WTC11 (cell line): ENCODE measurements at regions not wholly inside any gene's neighbourhood (a gene's known extent, or its start where the extent isn't known, plus 50 kb on each side); places are given as distances from the start of the nearest gene placed in this dataset.

Experiments
- ATAC-seq: fragments of 200-7000 bp; cut with Tn5 transposase; 2 replicates; pipeline ENCODE4 v1.10.0; 2021; ENCODE audit warnings: mild to moderate bottlenecking, moderate library complexity
- CTCF ChIA-PET: fragments of 300-600 bp; sonication (Branson Sonifier 250); formaldehyde crosslinking; loops from one replicate; lab custom pipeline; 2021; ENCODE audit warnings: antibody characterized with exemption; lab: Charles Lee
- POLR2A ChIA-PET: fragments of 350-600 bp; sonication (Branson Sonifier 250); formaldehyde crosslinking; loops from one replicate; lab custom pipeline; 2021; ENCODE audit warnings: antibody characterized with exemption; lab: Charles Lee
- DNase-seq: peaks from one replicate; pipeline ENCODE4 v3.0.0; 2021; ENCODE audit warnings: low spot score
- H3K27ac Mint-ChIP-seq: 2 replicates; pipeline ENCODE4 v1.8.0; 2021; ENCODE audit warnings: mixed read lengths
- H3K27me3 Mint-ChIP-seq: 2 replicates; pipeline ENCODE4 v1.8.0; 2021; ENCODE audit warnings: low read depth, mild to moderate bottlenecking, moderate library complexity, mixed read lengths
- H3K36me3 Mint-ChIP-seq: 2 replicates; pipeline ENCODE4 v1.8.0; 2021; ENCODE audit warnings: mixed read lengths
- H3K4me1 Mint-ChIP-seq: 2 replicates; pipeline ENCODE4 v1.8.0; 2022; ENCODE audit warnings: mixed read lengths
- H3K4me3 Mint-ChIP-seq: 2 replicates; pipeline ENCODE4 v1.8.0; 2021; ENCODE audit warnings: mild to moderate bottlenecking, moderate library complexity, mixed read lengths
- H3K9me3 Mint-ChIP-seq: 2 replicates; pipeline ENCODE4 v1.8.0; 2021; ENCODE audit warnings: mixed read lengths
- ATF1 ChIP-seq: sonication (generic); formaldehyde crosslinking; IDR thresholded peaks from 2 replicates; pipeline ENCODE4 v1.8.1; 2023; ENCODE audit warnings: mild to moderate bottlenecking, moderate library complexity, missing genetic modification reagents
- ELF4 ChIP-seq: sonication (generic); formaldehyde crosslinking; IDR thresholded peaks from 2 replicates; pipeline ENCODE4 v1.8.1; 2022; ENCODE audit warnings: low read depth, mild to moderate bottlenecking, moderate library complexity, missing genetic modification reagents
- GTF2I ChIP-seq: fragments of 250-450 bp; sonication (Bioruptor Pico); conservative IDR thresholded peaks from 2 replicates; pipeline ENCODE4 v1.4.0; 2021; ENCODE audit warnings: mild to moderate bottlenecking
- HMGA2 ChIP-seq: fragments of 250-450 bp; sonication (Bioruptor Pico); IDR thresholded peaks from 2 replicates; pipeline ENCODE4 v1.4.0; 2021; ENCODE audit warnings: mild to moderate bottlenecking, moderate library complexity
- KAT7 ChIP-seq: sonication (generic); formaldehyde crosslinking; IDR thresholded peaks from 2 replicates; pipeline ENCODE4 v1.8.1; 2023; ENCODE audit warnings: missing genetic modification reagents, mild to moderate bottlenecking, borderline replicate concordance
- NFATC4 ChIP-seq: fragments of 250-450 bp; sonication (Bioruptor Pico); IDR thresholded peaks from 2 replicates; pipeline ENCODE4 v1.9.0; 2021; ENCODE audit warnings: mild to moderate bottlenecking
- NR2C2 ChIP-seq: sonication (generic); formaldehyde crosslinking; IDR thresholded peaks from 2 replicates; pipeline ENCODE4 v1.8.0; 2022; ENCODE audit warnings: mild to moderate bottlenecking, missing genetic modification reagents
- RORB ChIP-seq: fragments of 250-450 bp; sonication (Bioruptor Pico); IDR thresholded peaks from 2 replicates; pipeline ENCODE4 v1.9.0; 2021; ENCODE audit warnings: mild to moderate bottlenecking
- TEAD1 ChIP-seq: sonication (generic); formaldehyde crosslinking; IDR thresholded peaks from 2 replicates; pipeline ENCODE4 v1.8.0; 2022; ENCODE audit warnings: mild to moderate bottlenecking, missing genetic modification reagents
- ZBTB21 ChIP-seq: sonication (generic); formaldehyde crosslinking; IDR thresholded peaks from 2 replicates; pipeline ENCODE4 v1.8.1; 2023; ENCODE audit warnings: mild to moderate bottlenecking, missing genetic modification reagents, borderline replicate concordance
- ZNF138 ChIP-seq: sonication (generic); formaldehyde crosslinking; conservative IDR thresholded peaks from 2 replicates; pipeline ENCODE4 v1.8.1; 2022; ENCODE audit warnings: mild to moderate bottlenecking, moderate library complexity, missing genetic modification reagents
- ZNF263 ChIP-seq: sonication (generic); formaldehyde crosslinking; IDR thresholded peaks from 2 replicates; pipeline ENCODE4 v1.8.1; 2022; ENCODE audit warnings: low read depth, mild to moderate bottlenecking, moderate library complexity, missing genetic modification reagents
- TF ChIP-seq, protein P1 (sequence below): sonication (generic); formaldehyde crosslinking; IDR thresholded peaks from 2 replicates; pipeline ENCODE4 v1.8.1; 2023; ENCODE audit warnings: mild to moderate bottlenecking, missing genetic modification reagents
- TF ChIP-seq, protein P2 (sequence below): fragments of 250-450 bp; sonication (Bioruptor Pico); conservative IDR thresholded peaks from 2 replicates; pipeline ENCODE4 v1.9.0; 2021; ENCODE audit warnings: mild to moderate bottlenecking
- TF ChIP-seq, protein P3 (sequence below): fragments of 250-450 bp; sonication (Bioruptor Pico); IDR thresholded peaks from 2 replicates; pipeline ENCODE4 v1.9.0; 2021; ENCODE audit warnings: mild to moderate bottlenecking, borderline replicate concordance
- TF ChIP-seq, protein P4 (sequence below): sonication (generic); formaldehyde crosslinking; IDR thresholded peaks from 2 replicates; pipeline ENCODE4 v1.8.0; 2022; ENCODE audit warnings: mild to moderate bottlenecking, missing genetic modification reagents
- TF ChIP-seq, protein P5 (sequence below): fragments of 250-450 bp; sonication (Bioruptor Pico); IDR thresholded peaks from 2 replicates; pipeline ENCODE4 v1.9.0; 2021; ENCODE audit warnings: mild to moderate bottlenecking
- TF ChIP-seq, protein P6 (sequence below): sonication (generic); formaldehyde crosslinking; IDR thresholded peaks from 2 replicates; pipeline ENCODE4 v1.8.1; 2022; ENCODE audit warnings: low read depth, missing genetic modification reagents, borderline replicate concordance

DNA sequence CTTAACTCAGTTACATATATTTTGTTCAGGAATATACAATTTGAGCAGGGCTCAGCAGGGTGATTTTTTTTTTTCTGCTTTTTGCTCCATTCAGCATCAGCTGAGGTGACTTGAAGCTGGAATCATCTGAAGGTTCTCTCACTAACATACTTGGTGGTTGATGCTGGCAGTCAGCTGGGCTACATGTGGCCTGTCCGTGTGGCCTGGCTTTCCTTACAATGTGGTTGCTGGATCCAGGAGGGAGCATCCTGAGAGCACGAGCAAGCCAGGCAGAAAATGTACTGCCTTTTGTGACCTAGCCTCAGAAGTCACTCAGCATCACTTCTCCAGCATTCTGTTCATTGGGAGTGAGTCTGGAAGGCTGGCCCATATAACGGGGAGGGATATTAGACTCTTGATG is 151.6 kb upstream of the E2F8 start (continued):
- TF ChIP-seq, protein P1, sequence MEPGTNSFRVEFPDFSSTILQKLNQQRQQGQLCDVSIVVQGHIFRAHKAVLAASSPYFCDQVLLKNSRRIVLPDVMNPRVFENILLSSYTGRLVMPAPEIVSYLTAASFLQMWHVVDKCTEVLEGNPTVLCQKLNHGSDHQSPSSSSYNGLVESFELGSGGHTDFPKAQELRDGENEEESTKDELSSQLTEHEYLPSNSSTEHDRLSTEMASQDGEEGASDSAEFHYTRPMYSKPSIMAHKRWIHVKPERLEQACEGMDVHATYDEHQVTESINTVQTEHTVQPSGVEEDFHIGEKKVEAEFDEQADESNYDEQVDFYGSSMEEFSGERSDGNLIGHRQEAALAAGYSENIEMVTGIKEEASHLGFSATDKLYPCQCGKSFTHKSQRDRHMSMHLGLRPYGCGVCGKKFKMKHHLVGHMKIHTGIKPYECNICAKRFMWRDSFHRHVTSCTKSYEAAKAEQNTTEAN: no peak
- TF ChIP-seq, protein P2, sequence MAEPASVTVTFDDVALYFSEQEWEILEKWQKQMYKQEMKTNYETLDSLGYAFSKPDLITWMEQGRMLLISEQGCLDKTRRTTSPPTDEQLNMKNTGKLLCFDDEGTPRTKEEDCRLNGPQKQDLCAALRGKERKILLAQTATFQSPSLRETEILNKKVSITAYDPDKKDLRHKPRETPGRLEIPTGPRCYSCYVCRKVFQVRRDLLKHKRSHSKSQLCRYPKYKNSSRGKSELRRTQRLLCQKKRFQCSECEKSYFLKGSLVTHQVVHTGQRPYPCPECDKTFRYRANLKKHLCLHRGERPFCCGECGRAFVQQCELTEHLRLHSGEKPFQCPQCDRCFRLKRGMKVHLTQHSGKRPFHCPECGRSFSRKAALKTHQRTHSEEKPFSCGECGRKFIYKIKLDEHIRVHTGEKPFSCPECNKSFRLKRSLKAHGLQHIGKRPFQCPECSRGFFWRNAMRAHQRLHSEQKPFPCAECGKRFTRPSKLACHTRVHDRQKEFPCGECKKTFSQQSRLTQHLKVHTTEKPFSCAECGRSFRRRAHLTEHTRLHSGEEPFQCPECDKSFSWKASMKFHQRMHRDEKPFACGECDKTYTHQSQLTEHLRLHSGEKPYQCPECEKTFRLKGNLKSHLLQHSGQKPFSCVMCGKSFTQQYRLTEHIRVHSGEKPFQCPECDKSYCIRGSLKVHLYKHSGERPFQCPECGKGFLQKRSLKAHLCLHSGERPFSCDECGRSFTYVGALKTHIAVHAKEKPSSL: no peak
- TF ChIP-seq, protein P3, sequence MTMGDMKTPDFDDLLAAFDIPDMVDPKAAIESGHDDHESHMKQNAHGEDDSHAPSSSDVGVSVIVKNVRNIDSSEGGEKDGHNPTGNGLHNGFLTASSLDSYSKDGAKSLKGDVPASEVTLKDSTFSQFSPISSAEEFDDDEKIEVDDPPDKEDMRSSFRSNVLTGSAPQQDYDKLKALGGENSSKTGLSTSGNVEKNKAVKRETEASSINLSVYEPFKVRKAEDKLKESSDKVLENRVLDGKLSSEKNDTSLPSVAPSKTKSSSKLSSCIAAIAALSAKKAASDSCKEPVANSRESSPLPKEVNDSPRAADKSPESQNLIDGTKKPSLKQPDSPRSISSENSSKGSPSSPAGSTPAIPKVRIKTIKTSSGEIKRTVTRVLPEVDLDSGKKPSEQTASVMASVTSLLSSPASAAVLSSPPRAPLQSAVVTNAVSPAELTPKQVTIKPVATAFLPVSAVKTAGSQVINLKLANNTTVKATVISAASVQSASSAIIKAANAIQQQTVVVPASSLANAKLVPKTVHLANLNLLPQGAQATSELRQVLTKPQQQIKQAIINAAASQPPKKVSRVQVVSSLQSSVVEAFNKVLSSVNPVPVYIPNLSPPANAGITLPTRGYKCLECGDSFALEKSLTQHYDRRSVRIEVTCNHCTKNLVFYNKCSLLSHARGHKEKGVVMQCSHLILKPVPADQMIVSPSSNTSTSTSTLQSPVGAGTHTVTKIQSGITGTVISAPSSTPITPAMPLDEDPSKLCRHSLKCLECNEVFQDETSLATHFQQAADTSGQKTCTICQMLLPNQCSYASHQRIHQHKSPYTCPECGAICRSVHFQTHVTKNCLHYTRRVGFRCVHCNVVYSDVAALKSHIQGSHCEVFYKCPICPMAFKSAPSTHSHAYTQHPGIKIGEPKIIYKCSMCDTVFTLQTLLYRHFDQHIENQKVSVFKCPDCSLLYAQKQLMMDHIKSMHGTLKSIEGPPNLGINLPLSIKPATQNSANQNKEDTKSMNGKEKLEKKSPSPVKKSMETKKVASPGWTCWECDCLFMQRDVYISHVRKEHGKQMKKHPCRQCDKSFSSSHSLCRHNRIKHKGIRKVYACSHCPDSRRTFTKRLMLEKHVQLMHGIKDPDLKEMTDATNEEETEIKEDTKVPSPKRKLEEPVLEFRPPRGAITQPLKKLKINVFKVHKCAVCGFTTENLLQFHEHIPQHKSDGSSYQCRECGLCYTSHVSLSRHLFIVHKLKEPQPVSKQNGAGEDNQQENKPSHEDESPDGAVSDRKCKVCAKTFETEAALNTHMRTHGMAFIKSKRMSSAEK: no peak
- TF ChIP-seq NFATC4: no peak
- TF ChIP-seq ZNF138 (CRISPR knock-in tag): no peak
- TF ChIP-seq, protein P4, sequence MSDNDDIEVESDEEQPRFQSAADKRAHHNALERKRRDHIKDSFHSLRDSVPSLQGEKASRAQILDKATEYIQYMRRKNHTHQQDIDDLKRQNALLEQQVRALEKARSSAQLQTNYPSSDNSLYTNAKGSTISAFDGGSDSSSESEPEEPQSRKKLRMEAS (CRISPR knock-in tag): no peak
- TF ChIP-seq, all 79 proteins: peak for 0

DNA sequence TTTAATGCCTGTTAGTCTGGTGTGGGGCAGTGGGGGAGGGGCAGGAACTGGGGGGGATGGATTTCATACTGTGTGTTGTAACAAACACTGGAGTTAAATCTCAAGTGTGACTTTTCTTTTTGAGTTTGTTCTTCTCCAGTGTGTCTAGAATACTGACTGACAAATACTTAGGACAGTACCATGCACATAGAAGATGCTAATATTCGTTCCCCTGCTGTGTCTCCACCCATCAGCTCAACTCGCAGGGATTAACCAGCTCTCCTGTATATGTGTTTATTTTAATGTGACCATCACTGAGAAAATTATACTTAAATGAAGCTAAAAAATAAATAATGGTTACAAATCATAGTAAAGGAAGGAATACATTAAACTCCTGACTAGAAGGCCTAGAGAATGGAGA is 150.9 kb upstream of the E2F8 start:
- H3K4me1 Mint-ChIP-seq: peaks cover 13% of the 10 kb centered on the region
- H3K4me3 Mint-ChIP-seq: no peak overlapping the region
- H3K36me3 Mint-ChIP-seq: 0 out of 2 replicates have a peak, but pooled peaks cover 2% of the 10 kb centered on the region
- POLR2A ChIA-PET: no interaction called here
- no peaks in the 10 kb centered on the region for H3K27me3 Mint-ChIP-seq
- TF ChIP-seq, protein P1: no peak
- TF ChIP-seq ZNF263 (CRISPR knock-in tag): no peak
- TF ChIP-seq, all 79 proteins: peak for 0
- Mint-ChIP-seq H3K27ac (no peak overlapping the region), H3K9me3 (peaks cover 10% of the 10 kb centered on the region)
- DNase-seq (no peak), ATAC-seq (no peak)
- CTCF ChIA-PET: no interaction called here

DNA sequence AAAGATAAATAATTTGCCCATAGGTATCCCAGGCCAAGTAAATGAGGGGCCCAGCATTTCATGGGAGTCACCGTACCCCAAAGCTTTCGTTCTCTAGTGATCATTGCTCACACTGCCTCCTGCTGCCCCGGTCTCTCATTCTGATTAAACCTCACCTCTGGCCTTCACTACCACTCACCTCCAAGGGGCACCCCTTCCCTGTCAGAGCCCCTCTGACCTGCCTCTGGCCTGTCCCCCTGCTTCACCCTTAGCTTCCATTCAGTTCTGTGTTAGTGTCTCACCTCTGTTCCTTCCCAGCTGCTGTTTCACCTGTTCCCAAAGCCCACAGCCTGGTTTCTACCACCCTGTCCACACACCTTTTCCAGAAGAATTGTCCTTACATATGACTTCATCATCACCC is 150.3 kb upstream of the E2F8 start:
- Mint-ChIP-seq H3K4me1 (peaks cover 13% of the 10 kb centered on the region), H3K4me3 (no peak overlapping the region), H3K36me3 (0 out of 2 replicates have a peak, but pooled peaks cover 2% of the 10 kb centered on the region), H3K9me3 (peaks cover 10% of the 10 kb centered on the region), H3K27me3 (no peaks in the 10 kb centered on the region), H3K27ac (no peak overlapping the region)
- DNase-seq (no peak), ATAC-seq (no peak)
- TF ChIP-seq ATF1 (CRISPR knock-in tag) (no peak), NR2C2 (CRISPR knock-in tag) (no peak), KAT7 (no peak), GTF2I (no peak), ZBTB21 (no peak), HMGA2 (CRISPR knock-in tag) (no peak), RORB (CRISPR knock-in tag) (no peak), ELF4 (no peak), TEAD1 (CRISPR knock-in tag) (no peak)
- TF ChIP-seq, protein P5, sequence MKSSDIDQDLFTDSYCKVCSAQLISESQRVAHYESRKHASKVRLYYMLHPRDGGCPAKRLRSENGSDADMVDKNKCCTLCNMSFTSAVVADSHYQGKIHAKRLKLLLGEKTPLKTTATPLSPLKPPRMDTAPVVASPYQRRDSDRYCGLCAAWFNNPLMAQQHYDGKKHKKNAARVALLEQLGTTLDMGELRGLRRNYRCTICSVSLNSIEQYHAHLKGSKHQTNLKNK (CRISPR knock-in tag): no peak
- TF ChIP-seq, protein P6, sequence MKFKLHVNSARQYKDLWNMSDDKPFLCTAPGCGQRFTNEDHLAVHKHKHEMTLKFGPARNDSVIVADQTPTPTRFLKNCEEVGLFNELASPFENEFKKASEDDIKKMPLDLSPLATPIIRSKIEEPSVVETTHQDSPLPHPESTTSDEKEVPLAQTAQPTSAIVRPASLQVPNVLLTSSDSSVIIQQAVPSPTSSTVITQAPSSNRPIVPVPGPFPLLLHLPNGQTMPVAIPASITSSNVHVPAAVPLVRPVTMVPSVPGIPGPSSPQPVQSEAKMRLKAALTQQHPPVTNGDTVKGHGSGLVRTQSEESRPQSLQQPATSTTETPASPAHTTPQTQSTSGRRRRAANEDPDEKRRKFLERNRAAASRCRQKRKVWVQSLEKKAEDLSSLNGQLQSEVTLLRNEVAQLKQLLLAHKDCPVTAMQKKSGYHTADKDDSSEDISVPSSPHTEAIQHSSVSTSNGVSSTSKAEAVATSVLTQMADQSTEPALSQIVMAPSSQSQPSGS (CRISPR knock-in tag): no peak
- ChIA-PET POLR2A (no interaction called here), CTCF (no interaction called here)
